ENCODE measurements at regions not wholly inside any gene's neighbourhood (a gene's known extent, or its start where the extent isn't known, plus 50 kb on each side); places are given as distances from the start of the nearest gene placed in this dataset.

DNA sequence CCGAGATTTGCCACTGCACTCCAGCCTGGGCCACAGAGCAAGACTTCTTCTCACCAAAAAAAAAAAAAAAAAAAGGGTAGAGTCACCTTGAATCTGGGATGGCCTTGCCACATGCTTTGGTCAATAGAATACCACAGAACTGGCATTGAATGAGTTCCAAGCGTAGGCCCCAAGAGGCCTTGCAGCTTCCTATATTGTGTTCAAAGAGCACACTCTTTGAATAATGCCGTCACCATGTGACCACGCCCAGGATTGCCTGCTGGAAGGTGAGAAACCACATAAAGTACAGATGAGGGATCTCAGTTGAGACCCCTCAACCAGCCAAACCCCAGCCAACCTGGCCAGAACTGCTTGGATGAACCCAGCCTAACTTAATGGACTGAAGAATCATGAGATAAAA, 239.2 kb upstream of the AMIGO2 start:
- ChIA-PET CTCF (no interaction called here), POLR2A (no interaction called here)
- no peak for DNase-seq (ENCODE audit: low spot score)
- Mint-ChIP-seq H3K4me3 (no peak overlapping the region), H3K27ac (no peak overlapping the region), H3K27me3 (ENCODE audit: low read depth) (no peaks in the 10 kb centered on the region; the same call in 1 of the 2 replicates), H3K4me1 (no peaks in the 10 kb centered on the region), H3K36me3 (no peaks in the 10 kb centered on the region), H3K9me3 (peaks cover 4% of the 10 kb centered on the region; the same call in 1 of the 2 replicates)
- ATAC-seq = no peak
- TF ChIP-seq, protein P1, sequence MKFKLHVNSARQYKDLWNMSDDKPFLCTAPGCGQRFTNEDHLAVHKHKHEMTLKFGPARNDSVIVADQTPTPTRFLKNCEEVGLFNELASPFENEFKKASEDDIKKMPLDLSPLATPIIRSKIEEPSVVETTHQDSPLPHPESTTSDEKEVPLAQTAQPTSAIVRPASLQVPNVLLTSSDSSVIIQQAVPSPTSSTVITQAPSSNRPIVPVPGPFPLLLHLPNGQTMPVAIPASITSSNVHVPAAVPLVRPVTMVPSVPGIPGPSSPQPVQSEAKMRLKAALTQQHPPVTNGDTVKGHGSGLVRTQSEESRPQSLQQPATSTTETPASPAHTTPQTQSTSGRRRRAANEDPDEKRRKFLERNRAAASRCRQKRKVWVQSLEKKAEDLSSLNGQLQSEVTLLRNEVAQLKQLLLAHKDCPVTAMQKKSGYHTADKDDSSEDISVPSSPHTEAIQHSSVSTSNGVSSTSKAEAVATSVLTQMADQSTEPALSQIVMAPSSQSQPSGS (CRISPR knock-in tag; IDR thresholded peaks at IDR 0.05; ENCODE audit: borderline replicate concordance, low read depth) = no peak
- no peak for TF ChIP-seq FOXP4 (CRISPR knock-in tag; IDR thresholded peaks at IDR 0.05)
- TF ChIP-seq, protein P2, sequence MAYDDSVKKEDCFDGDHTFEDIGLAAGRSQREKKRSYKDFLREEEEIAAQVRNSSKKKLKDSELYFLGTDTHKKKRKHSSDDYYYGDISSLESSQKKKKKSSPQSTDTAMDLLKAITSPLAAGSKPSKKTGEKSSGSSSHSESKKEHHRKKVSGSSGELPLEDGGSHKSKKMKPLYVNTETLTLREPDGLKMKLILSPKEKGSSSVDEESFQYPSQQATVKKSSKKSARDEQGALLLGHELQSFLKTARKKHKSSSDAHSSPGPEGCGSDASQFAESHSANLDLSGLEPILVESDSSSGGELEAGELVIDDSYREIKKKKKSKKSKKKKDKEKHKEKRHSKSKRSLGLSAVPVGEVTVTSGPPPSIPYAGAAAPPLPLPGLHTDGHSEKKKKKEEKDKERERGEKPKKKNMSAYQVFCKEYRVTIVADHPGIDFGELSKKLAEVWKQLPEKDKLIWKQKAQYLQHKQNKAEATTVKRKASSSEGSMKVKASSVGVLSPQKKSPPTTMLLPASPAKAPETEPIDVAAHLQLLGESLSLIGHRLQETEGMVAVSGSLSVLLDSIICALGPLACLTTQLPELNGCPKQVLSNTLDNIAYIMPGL (CRISPR knock-in tag; IDR thresholded peaks at IDR 0.05) = no peak
- no peak for TF ChIP-seq RORB (CRISPR knock-in tag; IDR thresholded peaks at IDR 0.05)
- TF ChIP-seq SMAD4 (CRISPR knock-in tag; IDR thresholded peaks at IDR 0.05) = no peak
- TF ChIP-seq PRRX2 (CRISPR knock-in tag; IDR thresholded peaks at IDR 0.05) = no peak
- no peak for TF ChIP-seq MYBL2 (CRISPR knock-in tag; IDR thresholded peaks at IDR 0.05)
- no peak for TF ChIP-seq ZNF416 (CRISPR knock-in tag; IDR thresholded peaks at IDR 0.05)
- no peak for TF ChIP-seq ZNF532 (CRISPR knock-in tag; IDR thresholded peaks at IDR 0.05; ENCODE audit: borderline replicate concordance)
- TF ChIP-seq GABPB1 (CRISPR knock-in tag; IDR thresholded peaks at IDR 0.05) = no peak
- no peak for TF ChIP-seq ZNF263 (CRISPR knock-in tag; IDR thresholded peaks at IDR 0.05; ENCODE audit: low read depth)
- TF ChIP-seq FOXP1 (CRISPR knock-in tag; IDR thresholded peaks at IDR 0.05; ENCODE audit: borderline replicate concordance) = no peak
- TF ChIP-seq ZNF219 (CRISPR knock-in tag; IDR thresholded peaks at IDR 0.05; ENCODE audit: borderline replicate concordance) = no peak

DNA sequence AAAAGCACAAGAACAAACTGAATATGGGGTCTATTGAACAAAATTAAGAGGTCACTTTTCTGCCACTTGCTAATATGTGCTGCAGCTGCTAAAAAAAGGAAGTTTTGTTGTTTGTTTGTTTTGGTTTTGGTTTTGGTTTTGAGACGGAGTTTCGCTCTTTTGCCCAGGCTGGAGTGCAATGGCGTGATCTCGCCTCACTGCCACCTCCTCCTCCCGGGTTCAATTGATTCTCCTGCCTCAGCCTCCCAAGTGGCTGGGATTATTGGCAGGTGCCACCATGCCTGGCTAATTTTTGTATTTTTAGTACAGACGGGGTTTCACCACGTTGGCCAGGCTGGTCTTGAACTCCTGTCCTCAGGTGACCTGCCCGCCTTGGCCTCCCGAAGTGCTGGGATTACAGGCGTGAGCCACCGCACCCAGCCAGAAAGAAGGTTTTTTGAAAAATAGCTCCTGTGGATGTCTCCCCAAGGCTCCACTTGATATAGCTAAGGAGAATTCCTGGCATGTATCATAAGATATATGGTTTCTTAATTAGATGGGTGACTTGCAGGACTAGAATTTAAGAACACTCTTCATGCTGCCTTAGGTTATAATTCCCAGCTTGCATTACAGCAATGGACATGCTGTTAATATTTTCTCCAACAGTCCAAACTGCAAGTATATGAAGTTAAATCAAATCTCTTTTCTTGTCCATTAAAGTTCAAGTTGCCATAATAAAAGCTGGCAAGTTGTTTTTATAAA, 237.6 kb upstream of the AMIGO2 start:
- Mint-ChIP-seq H3K4me3 (no peak overlapping the region), H3K4me1 (no peaks in the 10 kb centered on the region), H3K9me3 (peaks cover 4% of the 10 kb centered on the region; the same call in 1 of the 2 replicates), H3K36me3 (no peaks in the 10 kb centered on the region), H3K27me3 (ENCODE audit: low read depth) (no peaks in the 10 kb centered on the region; the same call in 1 of the 2 replicates), H3K27ac (no peak overlapping the region)
- no peak for DNase-seq (ENCODE audit: low spot score)
- no peak for ATAC-seq
- TF ChIP-seq, protein P3, sequence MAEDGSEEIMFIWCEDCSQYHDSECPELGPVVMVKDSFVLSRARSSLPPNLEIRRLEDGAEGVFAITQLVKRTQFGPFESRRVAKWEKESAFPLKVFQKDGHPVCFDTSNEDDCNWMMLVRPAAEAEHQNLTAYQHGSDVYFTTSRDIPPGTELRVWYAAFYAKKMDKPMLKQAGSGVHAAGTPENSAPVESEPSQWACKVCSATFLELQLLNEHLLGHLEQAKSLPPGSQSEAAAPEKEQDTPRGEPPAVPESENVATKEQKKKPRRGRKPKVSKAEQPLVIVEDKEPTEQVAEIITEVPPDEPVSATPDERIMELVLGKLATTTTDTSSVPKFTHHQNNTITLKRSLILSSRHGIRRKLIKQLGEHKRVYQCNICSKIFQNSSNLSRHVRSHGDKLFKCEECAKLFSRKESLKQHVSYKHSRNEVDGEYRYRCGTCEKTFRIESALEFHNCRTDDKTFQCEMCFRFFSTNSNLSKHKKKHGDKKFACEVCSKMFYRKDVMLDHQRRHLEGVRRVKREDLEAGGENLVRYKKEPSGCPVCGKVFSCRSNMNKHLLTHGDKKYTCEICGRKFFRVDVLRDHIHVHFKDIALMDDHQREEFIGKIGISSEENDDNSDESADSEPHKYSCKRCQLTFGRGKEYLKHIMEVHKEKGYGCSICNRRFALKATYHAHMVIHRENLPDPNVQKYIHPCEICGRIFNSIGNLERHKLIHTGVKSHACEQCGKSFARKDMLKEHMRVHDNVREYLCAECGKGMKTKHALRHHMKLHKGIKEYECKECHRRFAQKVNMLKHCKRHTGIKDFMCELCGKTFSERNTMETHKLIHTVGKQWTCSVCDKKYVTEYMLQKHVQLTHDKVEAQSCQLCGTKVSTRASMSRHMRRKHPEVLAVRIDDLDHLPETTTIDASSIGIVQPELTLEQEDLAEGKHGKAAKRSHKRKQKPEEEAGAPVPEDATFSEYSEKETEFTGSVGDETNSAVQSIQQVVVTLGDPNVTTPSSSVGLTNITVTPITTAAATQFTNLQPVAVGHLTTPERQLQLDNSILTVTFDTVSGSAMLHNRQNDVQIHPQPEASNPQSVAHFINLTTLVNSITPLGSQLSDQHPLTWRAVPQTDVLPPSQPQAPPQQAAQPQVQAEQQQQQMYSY (CRISPR knock-in tag; IDR thresholded peaks at IDR 0.05) = no peak
- TF ChIP-seq RELA (CRISPR knock-in tag; IDR thresholded peaks at IDR 0.05; ENCODE audit: borderline replicate concordance) = no peak
- TF ChIP-seq ZNF423 (CRISPR knock-in tag; IDR thresholded peaks at IDR 0.05) = no peak
- CTCF ChIA-PET = no interaction called here
- POLR2A ChIA-PET = no interaction called here

Measured in WTC11 (cell line).